NCI-H2227 (cell line): ENCODE measurements at regions not wholly inside any gene's neighbourhood (a gene's known extent, or its start where the extent isn't known, plus 50 kb on each side); places are given as distances from the start of the nearest gene placed in this dataset.

Experiments
- DNase-seq: peaks from one replicate; lab custom pipeline; 2025; ENCODE audit not compliant: unreplicated experiment; lab: John Stamatoyannopoulos, UW

GRCh38 chr16:86766700-86767099, 188.4 kb downstream of the FOXL1 start:
- DNase-seq = no peak

GRCh38 chr16:86768228-86768791, 190.0 kb downstream of the FOXL1 start:
- DNase-seq = no peak

- DNase-seq = no peak
Observed at GRCh38 chr16:86768999-86769398, 190.7 kb downstream of the FOXL1 start.

GRCh38 chr16:86771506-86772460, 193.4 kb downstream of the FOXL1 start:
- no peak for DNase-seq

GRCh38 chr16:86772671-86773353, 194.5 kb downstream of the FOXL1 start:
- DNase-seq = no peak

- DNase-seq = no peak
Observed at GRCh38 chr16:86773354-86773715, 195.0 kb downstream of the FOXL1 start.

- no peak for DNase-seq
Observed at GRCh38 chr16:86774931-86775330, 196.6 kb downstream of the FOXL1 start.

- DNase-seq = no peak
Observed at GRCh38 chr16:86775511-86775921, 197.2 kb downstream of the FOXL1 start.

- DNase-seq = no peak
Observed at GRCh38 chr16:86777381-86777946, 199.1 kb downstream of the FOXL1 start.

GRCh38 chr16:86778108-86778745, 199.9 kb downstream of the FOXL1 start:
- no peak for DNase-seq

- no peak for DNase-seq
Observed at GRCh38 chr16:86778978-86779377, 200.6 kb downstream of the FOXL1 start.

GRCh38 chr16:86781046-86781445, 202.7 kb downstream of the FOXL1 start:
- no peak for DNase-seq

- no peak for DNase-seq
Observed at GRCh38 chr16:86783636-86784626, 205.6 kb downstream of the FOXL1 start.

- DNase-seq = no peak
Observed at GRCh38 chr16:86786338-86786737, 208.0 kb downstream of the FOXL1 start.

- no peak for DNase-seq
Observed at GRCh38 chr16:86786994-86787393, 208.6 kb downstream of the FOXL1 start.

GRCh38 chr16:86787538-86787937, 209.2 kb downstream of the FOXL1 start:
- no peak for DNase-seq

GRCh38 chr16:86789621-86790051, 211.3 kb downstream of the FOXL1 start:
- DNase-seq = no peak

- no peak for DNase-seq
Observed at GRCh38 chr16:86791287-86792035, 213.1 kb downstream of the FOXL1 start.

GRCh38 chr16:86794216-86794864, 216.0 kb downstream of the FOXL1 start:
- no peak for DNase-seq
